Stimulated activated CD8-positive, alpha-beta memory T cell treated with anti-CD3 and anti-CD28 coated beads, Interleukin-7, amount 100 ng/mL, for 48 hours (primary cell): ENCODE measurements at regions not wholly inside any gene's neighbourhood (a gene's known extent, or its start where the extent isn't known, plus 50 kb on each side); places are given as distances from the start of the nearest gene placed in this dataset.

Experiments
- DNase-seq, 2 donors: peaks; one replicate each; pipeline ENCODE4 v3.0.0-alpha.2; 2020; ENCODE audit warnings: low read depth in 1 of 2; ENCODE audit errors: extremely low read depth in 1 of 2

GRCh38 chr9:113646946-113647914 is 183.7 kb downstream of the RGS3 start:
- DNase-seq = no peak

GRCh38 chr9:113648048-113648447 is 184.5 kb downstream of the RGS3 start:
- no peak for DNase-seq

- no peak for DNase-seq
Observed at GRCh38 chr9:113648586-113648985, 185.1 kb downstream of the RGS3 start.

- DNase-seq = no peak
Observed at GRCh38 chr9:113649054-113649453, 185.5 kb downstream of the RGS3 start.

- no peak for DNase-seq
Observed at GRCh38 chr9:113649855-113650206, 186.3 kb downstream of the RGS3 start.

- DNase-seq = no peak
Observed at GRCh38 chr9:113650207-113651131, 186.9 kb downstream of the RGS3 start.

- DNase-seq = no peak
Observed at GRCh38 chr9:113651896-113652295, 188.4 kb downstream of the RGS3 start.

- no peak for DNase-seq
Observed at GRCh38 chr9:113652355-113653152, 189.0 kb downstream of the RGS3 start.

GRCh38 chr9:113653746-113654604 is 190.4 kb downstream of the RGS3 start:
- no peak for DNase-seq

- DNase-seq = no peak
Observed at GRCh38 chr9:113654605-113655428, 191.3 kb downstream of the RGS3 start.

- no peak for DNase-seq
Observed at GRCh38 chr9:113656771-113657670, 193.5 kb downstream of the RGS3 start.

- peak; percentile 54 to 57 for DNase-seq
Observed at GRCh38 chr9:113657765-113658544, 194.4 kb downstream of the RGS3 start.

GRCh38 chr9:113658545-113658895 is 195.0 kb downstream of the RGS3 start:
- DNase-seq = no peak

GRCh38 chr9:113659039-113659438 is 195.5 kb downstream of the RGS3 start:
- no peak for DNase-seq

- no peak for DNase-seq
Observed at GRCh38 chr9:113659740-113660139, 196.2 kb downstream of the RGS3 start.

- DNase-seq = no peak
Observed at GRCh38 chr9:113660196-113660595, 196.7 kb downstream of the RGS3 start.

GRCh38 chr9:113661074-113661473 is 197.5 kb downstream of the RGS3 start:
- no peak for DNase-seq
